HCT116 (cell line): ENCODE measurements at regions not wholly inside any gene's neighbourhood (a gene's known extent, or its start where the extent isn't known, plus 50 kb on each side); places are given as distances from the start of the nearest gene placed in this dataset.

Experiments used
- ATAC-seq: fragments of 200-7000 bp; cut with Tn5 transposase; 2 replicates; pipeline ENCODE4 v1.9.1; 2020; ENCODE audit warnings: mild to moderate bottlenecking, moderate library complexity
- BruUV-seq: library from RNA; stranded (reverse); fragments of 400-500 nt; replicated peaks from 2 replicates; lab custom pipeline; 2021; lab: Mats Ljungman, UMichigan
- CTCF ChIA-PET: fragments of 300-600 bp; sonication (Branson Sonifier 250); formaldehyde crosslinking; loops from one replicate; lab custom pipeline; 2021; ENCODE audit warnings: antibody characterized with exemption; lab: Charles Lee
- POLR2A ChIA-PET: fragments of 300-600, 350-600 bp; sonication (Branson Sonifier 250); formaldehyde crosslinking; loops from one replicate; lab custom pipeline; 2021; ENCODE audit warnings: antibody characterized with exemption; lab: Charles Lee
- RAD21 ChIA-PET, 2 experiments: fragments of 300-600 bp; sonication (Branson Sonifier 250); formaldehyde crosslinking; loops; one replicate each; lab custom pipeline; 2023; ENCODE audit warnings: low total read pairs in 2 of 2; ENCODE audit not compliant: uncharacterized antibody in 2 of 2, unreplicated experiment in 2 of 2, low non-redundant PET in 1 of 2; lab: Charles Lee
- DNase-seq: peaks from one replicate; pipeline ENCODE4 v3.0.0-alpha.2; 2010; ENCODE audit warnings: low read depth, low spot score
- H2AFZ ChIP-seq: fragments of 200-600 bp; shearing (Covaris generic), sonication (generic); 2 replicates; pipeline ENCODE4 v1.6.1; 2017; ENCODE audit warnings: low read depth, mixed run types, mixed read lengths, antibody characterized with exemption, low read length; ENCODE audit not compliant: poor library complexity, severe bottlenecking
- H3K27ac ChIP-seq: 2 replicates; pipeline ENCODE4 v1.5.1; 2012; ENCODE audit warnings: low read depth, low read length
- H3K27me3 ChIP-seq: fragments of 200-600 bp; sonication (generic); 2 replicates; pipeline ENCODE4 v1.6.1; 2016; ENCODE audit warnings: mixed run types, low read length, mixed read lengths; ENCODE audit not compliant: insufficient read depth
- H3K36me3 ChIP-seq, 2 experiments: fragments of 200-500 bp in 1 of 2; fragments of 200-600 bp in 1 of 2; sonication (Bioruptor generic) in 1 of 2; sonication (generic) in 1 of 2; 2 replicates each; pipeline versions ENCODE4 v1.5.1 to v1.6.1; 2014 to 2016; ENCODE audit warnings: low read length in 2 of 2, inconsistent platforms in 1 of 2, mixed read lengths in 1 of 2, mixed run types in 1 of 2; ENCODE audit not compliant: insufficient read depth in 2 of 2, control insufficient read depth in 1 of 2
- H3K4me1 ChIP-seq, 2 experiments: fragments of 200-600 bp in 1 of 2; sonication (generic) in 1 of 2; 2 replicates each; pipeline versions ENCODE4 v1.5.1 to v1.6.1; 2012 to 2017; ENCODE audit warnings: low read length in 2 of 2, inconsistent platforms in 1 of 2, mild to moderate bottlenecking in 1 of 2, mixed read lengths in 1 of 2, mixed run types in 1 of 2, moderate library complexity in 1 of 2; ENCODE audit not compliant: insufficient read depth in 2 of 2, control insufficient read depth in 1 of 2
- H3K4me2 ChIP-seq: fragments of 200-600 bp; sonication (generic); 2 replicates; pipeline ENCODE4 v1.6.1; 2017; ENCODE audit warnings: mixed run types, low read length, mixed read lengths
- H3K4me3 ChIP-seq, 2 experiments: fragments of 200-600 bp in 1 of 2; sonication (generic) in 1 of 2; replicated peaks in 1 of 2; 2 replicates each; pipeline ENCODE4 v1.5.1; 2011 to 2016; ENCODE audit warnings: low read length in 2 of 2, control low read depth in 1 of 2, low read depth in 1 of 2, mild to moderate bottlenecking in 1 of 2, mixed read lengths in 1 of 2, mixed run types in 1 of 2
- H3K79me2 ChIP-seq: fragments of 200-600 bp; sonication (generic); 2 replicates; pipeline ENCODE4 v1.6.1; 2017; ENCODE audit warnings: mild to moderate bottlenecking, mixed run types, low read length, moderate library complexity, mixed read lengths; ENCODE audit not compliant: insufficient read depth
- H3K9ac ChIP-seq: fragments of 200-600 bp; sonication (generic); 2 replicates; pipeline ENCODE4 v1.6.1; 2016; ENCODE audit warnings: low read length, mixed read lengths
- H3K9me2 ChIP-seq: fragments of 200-600 bp; sonication (generic), shearing (Covaris generic); 2 replicates; pipeline ENCODE4 v1.6.1; 2017; ENCODE audit warnings: mixed run types, mild to moderate bottlenecking, moderate library complexity; ENCODE audit not compliant: insufficient read depth
- H3K9me3 ChIP-seq, 2 experiments: fragments of 200-500 bp in 1 of 2; fragments of 200-600 bp in 1 of 2; sonication (Bioruptor generic) in 1 of 2; sonication (generic) in 1 of 2; 2 replicates each; pipeline ENCODE4 v1.6.1; 2014 to 2017; ENCODE audit warnings: low read length in 2 of 2, mixed read lengths in 2 of 2, inconsistent platforms in 1 of 2, low read depth in 1 of 2, mild to moderate bottlenecking in 1 of 2, mixed run types in 1 of 2, moderate library complexity in 1 of 2; ENCODE audit not compliant: control insufficient read depth in 1 of 2, insufficient read depth in 1 of 2
- H4K20me1 ChIP-seq: fragments of 200-600 bp; sonication (generic), shearing (Covaris generic); 2 replicates; pipeline ENCODE4 v1.6.1; 2017; ENCODE audit warnings: mixed run types, mild to moderate bottlenecking, moderate library complexity; ENCODE audit not compliant: insufficient read depth
- EGR1 ChIP-seq: IDR thresholded peaks from 2 replicates; pipeline ENCODE4 v1.6.1; 2012; ENCODE audit warnings: low read depth
- EZH2 ChIP-seq: fragments of 200-600 bp; sonication (generic); IDR thresholded peaks from 2 replicates; pipeline ENCODE4 v1.6.1; 2017; ENCODE audit warnings: antibody characterized with exemption, mixed run types
- POLR2A ChIP-seq: IDR thresholded peaks from 2 replicates; pipeline ENCODE4 v1.7.0; 2011; ENCODE audit warnings: borderline replicate concordance; ENCODE audit not compliant: insufficient read depth, insufficient read length; ENCODE audit errors: extremely low read depth
- SP1 ChIP-seq: IDR thresholded peaks from 2 replicates; pipeline ENCODE4 v1.6.1; 2012; ENCODE audit warnings: low read depth
- SRF ChIP-seq: IDR thresholded peaks from 2 replicates; pipeline ENCODE4 v1.6.1; 2012; ENCODE audit warnings: low read depth
- ZFX ChIP-seq: fragments of 450-650 bp; IDR thresholded peaks from 2 replicates; pipeline ENCODE4 v1.6.1; 2017
- ZNF274 ChIP-seq: fragments of 200-500 bp; sonication (Bioruptor generic); IDR thresholded peaks from 2 replicates; pipeline ENCODE4 v1.6.1; 2014; ENCODE audit warnings: mild to moderate bottlenecking, low read depth, low read length, inconsistent platforms
- intact Hi-C: fragments of 100-400 bp; cut with micrococcal nuclease; formaldehyde crosslinking; loops from 2 replicates; pipeline ENCODE4 v1.10.0; 2022
- TF ChIP-seq, protein P1 (sequence below): IDR thresholded peaks from 2 replicates; pipeline ENCODE4 v1.6.1; 2012; ENCODE audit warnings: low read depth
- TF ChIP-seq, protein P2 (sequence below): IDR thresholded peaks from 2 replicates; pipeline ENCODE4 v1.6.1; 2012
- TF ChIP-seq, protein P3 (sequence below): IDR thresholded peaks from 2 replicates; pipeline ENCODE4 v1.6.1; 2012

DNA sequence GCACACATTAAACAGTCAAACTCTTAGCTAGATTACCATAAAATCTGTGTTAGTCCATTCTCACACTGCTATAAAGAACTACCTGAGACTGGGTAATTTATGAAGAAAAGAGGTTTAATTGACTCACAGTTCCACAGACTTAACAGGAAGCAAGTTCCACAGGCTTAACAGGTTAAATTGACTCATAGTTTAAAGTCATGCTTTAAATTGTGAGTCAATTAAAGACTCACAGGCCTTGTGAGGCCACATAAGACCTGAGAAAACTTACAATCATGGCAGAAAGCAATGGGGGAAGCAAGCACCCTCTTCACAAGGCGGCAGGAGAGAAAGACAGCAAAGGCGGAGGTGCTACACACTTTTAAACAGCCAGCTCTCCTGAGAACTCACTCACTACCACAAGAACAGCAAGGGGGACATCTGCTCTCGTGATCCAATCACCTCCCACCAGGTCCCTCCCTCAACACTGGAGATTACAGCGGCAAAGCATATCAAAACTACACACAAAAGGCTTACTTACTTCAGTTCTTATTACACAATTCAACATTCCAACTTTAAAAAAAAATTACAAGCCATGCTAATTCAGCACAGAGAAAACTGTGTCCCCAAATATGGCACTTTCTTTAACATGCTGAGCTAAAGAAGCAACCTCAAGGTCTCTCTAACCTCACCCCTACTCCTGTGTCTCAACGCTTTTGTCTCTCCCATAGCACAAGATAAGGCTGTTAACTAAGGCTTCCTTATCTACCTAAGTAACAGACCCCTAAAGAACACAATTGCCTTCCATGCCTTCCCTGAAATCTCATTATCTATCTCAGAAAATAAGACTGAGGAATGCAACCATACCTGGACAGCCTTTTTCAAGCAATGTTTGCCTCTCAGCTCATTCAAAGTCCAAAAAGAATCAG lies 805.1 kb downstream of the NR2F1-AS1 start (continued):
- TF ChIP-seq, protein P1, sequence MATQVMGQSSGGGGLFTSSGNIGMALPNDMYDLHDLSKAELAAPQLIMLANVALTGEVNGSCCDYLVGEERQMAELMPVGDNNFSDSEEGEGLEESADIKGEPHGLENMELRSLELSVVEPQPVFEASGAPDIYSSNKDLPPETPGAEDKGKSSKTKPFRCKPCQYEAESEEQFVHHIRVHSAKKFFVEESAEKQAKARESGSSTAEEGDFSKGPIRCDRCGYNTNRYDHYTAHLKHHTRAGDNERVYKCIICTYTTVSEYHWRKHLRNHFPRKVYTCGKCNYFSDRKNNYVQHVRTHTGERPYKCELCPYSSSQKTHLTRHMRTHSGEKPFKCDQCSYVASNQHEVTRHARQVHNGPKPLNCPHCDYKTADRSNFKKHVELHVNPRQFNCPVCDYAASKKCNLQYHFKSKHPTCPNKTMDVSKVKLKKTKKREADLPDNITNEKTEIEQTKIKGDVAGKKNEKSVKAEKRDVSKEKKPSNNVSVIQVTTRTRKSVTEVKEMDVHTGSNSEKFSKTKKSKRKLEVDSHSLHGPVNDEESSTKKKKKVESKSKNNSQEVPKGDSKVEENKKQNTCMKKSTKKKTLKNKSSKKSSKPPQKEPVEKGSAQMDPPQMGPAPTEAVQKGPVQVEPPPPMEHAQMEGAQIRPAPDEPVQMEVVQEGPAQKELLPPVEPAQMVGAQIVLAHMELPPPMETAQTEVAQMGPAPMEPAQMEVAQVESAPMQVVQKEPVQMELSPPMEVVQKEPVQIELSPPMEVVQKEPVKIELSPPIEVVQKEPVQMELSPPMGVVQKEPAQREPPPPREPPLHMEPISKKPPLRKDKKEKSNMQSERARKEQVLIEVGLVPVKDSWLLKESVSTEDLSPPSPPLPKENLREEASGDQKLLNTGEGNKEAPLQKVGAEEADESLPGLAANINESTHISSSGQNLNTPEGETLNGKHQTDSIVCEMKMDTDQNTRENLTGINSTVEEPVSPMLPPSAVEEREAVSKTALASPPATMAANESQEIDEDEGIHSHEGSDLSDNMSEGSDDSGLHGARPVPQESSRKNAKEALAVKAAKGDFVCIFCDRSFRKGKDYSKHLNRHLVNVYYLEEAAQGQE = no peak
- no peak for TF ChIP-seq POLR2A
- no peak for TF ChIP-seq SRF
- TF ChIP-seq ZNF274 = no peak
- no peak for TF ChIP-seq SP1
- TF ChIP-seq ZFX = no peak
- TF ChIP-seq, all 23 proteins: peak for 0

DNA sequence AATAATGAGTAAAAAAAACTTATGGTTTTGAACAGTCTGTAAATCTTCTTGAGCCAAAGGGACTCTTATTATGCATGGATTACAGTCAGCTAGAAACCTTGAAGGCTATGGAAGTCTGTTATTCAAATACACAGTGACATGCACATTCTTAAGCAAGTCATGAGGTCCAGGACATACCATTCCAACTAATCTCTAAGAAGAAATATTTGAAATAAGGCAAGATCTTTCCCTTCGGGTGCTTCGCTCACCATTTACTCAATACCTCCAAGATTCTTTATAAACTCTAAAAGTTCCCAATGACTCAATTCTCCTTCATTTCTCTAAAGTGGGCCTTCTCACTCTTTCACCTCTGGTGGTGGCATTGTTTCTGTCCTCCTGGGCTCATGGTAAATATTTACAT lies 811.0 kb downstream of the NR2F1-AS1 start:
- Histone ChIP-seq H3K9ac (no peak overlapping the region), H3K4me3 (no peak overlapping the region), H4K20me1 (no peaks in the 10 kb centered on the region), H3K79me2 (no peaks in the 10 kb centered on the region), H2AFZ (no peak overlapping the region), H3K4me1 (no peaks in the 10 kb centered on the region), H3K4me2 (no peak overlapping the region), H3K9me3 (no peaks in the 10 kb centered on the region), H3K36me3 (no peaks in the 10 kb centered on the region), H3K27me3 (no peaks in the 10 kb centered on the region), H3K27ac (no peak overlapping the region), H3K9me2 (no peaks in the 10 kb centered on the region)
- intact Hi-C loops = no loop called here
- BruUV-seq = no TSS peak
- ChIA-PET RAD21 (no interaction called here), CTCF (no interaction called here), POLR2A (no interaction called here)
- TF ChIP-seq ZNF274 (no peak), EZH2 (no peak), ZFX (no peak), EGR1 (no peak)
- TF ChIP-seq, protein P2, sequence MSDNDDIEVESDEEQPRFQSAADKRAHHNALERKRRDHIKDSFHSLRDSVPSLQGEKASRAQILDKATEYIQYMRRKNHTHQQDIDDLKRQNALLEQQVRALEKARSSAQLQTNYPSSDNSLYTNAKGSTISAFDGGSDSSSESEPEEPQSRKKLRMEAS = no peak
- TF ChIP-seq, protein P3, sequence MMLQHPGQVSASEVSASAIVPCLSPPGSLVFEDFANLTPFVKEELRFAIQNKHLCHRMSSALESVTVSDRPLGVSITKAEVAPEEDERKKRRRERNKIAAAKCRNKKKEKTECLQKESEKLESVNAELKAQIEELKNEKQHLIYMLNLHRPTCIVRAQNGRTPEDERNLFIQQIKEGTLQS = no peak
- DNase-seq = no peak
- no peak for ATAC-seq
